ENCODE measurements at regions not wholly inside any gene's neighbourhood (a gene's known extent, or its start where the extent isn't known, plus 50 kb on each side); places are given as distances from the start of the nearest gene placed in this dataset.

- no CpG with 5 or more reads among the region's 5 CpGs for WGBS, 2 experiments (ENCODE audit: extremely low coverage in 2 of 2, insufficient read length in 1 of 2)
- H2AFZ ChIP-seq (replicated peaks; ENCODE audit: low read length, poor library complexity), result no peak overlapping the region
- H3K4me3 ChIP-seq (ENCODE audit: insufficient read depth, low read depth, low read length), result no peak overlapping the region
- H3K27me3 ChIP-seq (ENCODE audit: control insufficient read depth, insufficient read depth, low read length), result no peaks in the 10 kb centered on the region
- H4K20me1 ChIP-seq (ENCODE audit: insufficient read depth, low read length), result peaks cover 29% of the 10 kb centered on the region; the same call in 1 of the 2 replicates
- H4K5ac ChIP-seq (ENCODE audit: low read depth, low read length), result no peak overlapping the region
- no peak overlapping the region for H2BK5ac ChIP-seq (ENCODE audit: low read depth, low read length, poor library complexity, severe bottlenecking)
- H3K9me3 ChIP-seq (ENCODE audit: control insufficient read depth, insufficient read depth, low read length), result no peaks in the 10 kb centered on the region
- DNase-seq (no peak), ATAC-seq (ENCODE audit: low read depth) (no peak)
- H2BK120ac ChIP-seq (ENCODE audit: low read depth, low read length), result no peak overlapping the region
- TF ChIP-seq BHLHE40 (IDR thresholded peaks at IDR 0.05; ENCODE audit: low read depth, low read length) (no peak), NFE2L2 (IDR thresholded peaks at IDR 0.05; ENCODE audit: low read depth, low read length) (no peak)
- ChIA-PET POLR2A (ENCODE audit: unreplicated experiment) (no interaction called here), CTCF (no interaction called here)
- no peak overlapping the region for H2AK9ac ChIP-seq (replicated peaks; ENCODE audit: low read depth, low read length, poor library complexity)
- intact Hi-C loops (cut with micrococcal nuclease) (loop anchor here (10.0 kb wide), 1 partner anchor 188 kb away; no protein-coding TSS in a partner anchor), in situ Hi-C loops (cut with MboI; ENCODE audit: low sequenced_read_pairs) (no loop called here), dilution Hi-C loops (cut with HindIII; ENCODE audit: low sequenced_read_pairs, unreplicated experiment) (no loop called here)
- no peak overlapping the region for H3K4me2 ChIP-seq (ENCODE audit: low read depth, low read length)
- peaks cover 10% of the 10 kb centered on the region for H3K9me1 ChIP-seq (ENCODE audit: insufficient read depth, low read length)
- H3K18ac ChIP-seq (ENCODE audit: low read depth, low read length), result no peak overlapping the region
- no peak overlapping the region for H3K4ac ChIP-seq (ENCODE audit: low read depth, low read length)
- no peak overlapping the region for H3K56ac ChIP-seq (ENCODE audit: extremely low read depth, insufficient read depth, low read length)
- H3K23ac ChIP-seq (ENCODE audit: low read depth, low read length), result no peak overlapping the region
- H4K91ac ChIP-seq (ENCODE audit: insufficient read depth, low read depth, low read length), result no peak overlapping the region
- H2BK20ac ChIP-seq (ENCODE audit: low read depth, low read length), result no peak overlapping the region
- no peak overlapping the region for H3K27ac ChIP-seq (ENCODE audit: insufficient read depth, low read length)
- BruUV-seq (replicated peaks), result no TSS peak
- H3K4me1 ChIP-seq (ENCODE audit: control insufficient read depth, insufficient read depth, low read length), result peaks cover 11% of the 10 kb centered on the region
- peaks cover 27 to 71% of the 10 kb centered on the region in 2 experiments for H3K79me1 ChIP-seq (ENCODE audit: low read depth in 1 of 2, low read length in 2 of 2)
- H4K8ac ChIP-seq (ENCODE audit: low read depth in 2 of 2, low read length in 2 of 2), result no peak overlapping the region
- H3K36me3 ChIP-seq (ENCODE audit: control insufficient read depth, insufficient read depth, low read length), result no peaks in the 10 kb centered on the region; the same call in 1 of the 2 replicates
- no peak overlapping the region for H3K9ac ChIP-seq (ENCODE audit: low read depth, low read length)
- no peak overlapping the region for H2BK15ac ChIP-seq (ENCODE audit: low read depth, low read length)
- H3K14ac ChIP-seq (replicated peaks; ENCODE audit: low read depth, low read length), result no peak overlapping the region
- no peak overlapping the region for H2AK5ac ChIP-seq (ENCODE audit: low read depth, low read length)
Observed at GRCh38 chr13:74043237-74043636, 91.0 kb downstream of the KLF12 start.
